Occipital lobe (tissue), 1 donor: ENCODE measurements at regions not wholly inside any gene's neighbourhood (a gene's known extent, or its start where the extent isn't known, plus 50 kb on each side); places are given as distances from the start of the nearest gene placed in this dataset.
"Not testable (repeated sequence)": the region's sequence is repeated elsewhere in the genome, so short reads cannot be mapped to it uniquely, and the experiment has no call there.

Experiments
- DNase-seq: peaks from one replicate; lab custom pipeline; 2025; lab: John Stamatoyannopoulos, UW

GRCh38 chr20:26218301-26218700, 521.6 kb upstream of the ZNF337 start:
- DNase-seq, result no peak

- no peak for DNase-seq
Measured at GRCh38 chr20:26216025-26216424, 519.4 kb upstream of the ZNF337 start.

- no peak for DNase-seq
Measured at GRCh38 chr20:26214991-26215390, 518.3 kb upstream of the ZNF337 start.

GRCh38 chr20:26209171-26209941, 512.7 kb upstream of the ZNF337 start:
- no peak for DNase-seq

- DNase-seq, result no peak
Measured at GRCh38 chr20:26208296-26209091, 511.8 kb upstream of the ZNF337 start.

GRCh38 chr20:26207967-26208295, 511.3 kb upstream of the ZNF337 start:
- DNase-seq, result not testable (repeated sequence)

- DNase-seq, result no peak
Measured at GRCh38 chr20:26207237-26207966, 510.7 kb upstream of the ZNF337 start.

GRCh38 chr20:26205350-26205749, 508.7 kb upstream of the ZNF337 start:
- DNase-seq, result no peak

- DNase-seq, result not testable (repeated sequence)
Measured at GRCh38 chr20:26201026-26201425, 504.4 kb upstream of the ZNF337 start.

GRCh38 chr20:26187329-26187728, 490.7 kb upstream of the ZNF337 start:
- not testable (repeated sequence) for DNase-seq

- not testable (repeated sequence) for DNase-seq
Measured at GRCh38 chr20:26183720-26184119, 487.1 kb upstream of the ZNF337 start.

GRCh38 chr20:26181364-26181763, 484.7 kb upstream of the ZNF337 start:
- not testable (repeated sequence) for DNase-seq

- DNase-seq, result not testable (repeated sequence)
Measured at GRCh38 chr20:26171875-26172274, 475.2 kb upstream of the ZNF337 start.

- DNase-seq, result no peak
Measured at GRCh38 chr20:26169506-26169905, 472.9 kb upstream of the ZNF337 start.

- no peak for DNase-seq
Measured at GRCh38 chr20:26167499-26167898, 470.8 kb upstream of the ZNF337 start.

GRCh38 chr20:26163890-26164289, 467.2 kb upstream of the ZNF337 start:
- DNase-seq, result no peak

- DNase-seq, result not testable (repeated sequence)
Measured at GRCh38 chr20:26163151-26163550, 466.5 kb upstream of the ZNF337 start.

GRCh38 chr20:26161741-26162140, 465.1 kb upstream of the ZNF337 start:
- not testable (repeated sequence) for DNase-seq

GRCh38 chr20:26160916-26161315, 464.3 kb upstream of the ZNF337 start:
- not testable (repeated sequence) for DNase-seq

- DNase-seq, result no peak
Measured at GRCh38 chr20:26154224-26154623, 457.6 kb upstream of the ZNF337 start.

GRCh38 chr20:26135325-26136110, 438.9 kb upstream of the ZNF337 start:
- DNase-seq, result no peak
